ENCODE measurements at regions not wholly inside any gene's neighbourhood (a gene's known extent, or its start where the extent isn't known, plus 50 kb on each side); places are given as distances from the start of the nearest gene placed in this dataset.

DNA sequence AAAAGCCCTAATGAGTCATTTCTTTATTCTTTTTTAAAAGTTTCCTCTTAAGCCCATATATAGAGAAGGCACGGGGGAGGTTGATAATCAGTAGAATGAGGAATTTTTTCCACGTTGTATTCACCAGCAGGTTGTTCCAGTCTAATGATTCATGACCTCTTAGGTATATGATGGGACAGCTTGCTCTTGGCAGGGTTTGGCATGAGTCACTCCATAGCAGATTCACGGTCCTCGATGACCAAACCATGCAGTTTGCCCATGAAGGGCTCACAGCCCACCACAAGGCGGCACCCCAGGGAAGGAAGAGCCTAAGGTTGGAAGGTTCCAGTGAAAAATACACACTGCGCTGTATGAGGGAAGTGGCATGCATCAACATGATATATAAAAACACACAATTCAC lies 623.8 kb upstream of the DIPK2B start:
- TF ChIP-seq, protein P1, sequence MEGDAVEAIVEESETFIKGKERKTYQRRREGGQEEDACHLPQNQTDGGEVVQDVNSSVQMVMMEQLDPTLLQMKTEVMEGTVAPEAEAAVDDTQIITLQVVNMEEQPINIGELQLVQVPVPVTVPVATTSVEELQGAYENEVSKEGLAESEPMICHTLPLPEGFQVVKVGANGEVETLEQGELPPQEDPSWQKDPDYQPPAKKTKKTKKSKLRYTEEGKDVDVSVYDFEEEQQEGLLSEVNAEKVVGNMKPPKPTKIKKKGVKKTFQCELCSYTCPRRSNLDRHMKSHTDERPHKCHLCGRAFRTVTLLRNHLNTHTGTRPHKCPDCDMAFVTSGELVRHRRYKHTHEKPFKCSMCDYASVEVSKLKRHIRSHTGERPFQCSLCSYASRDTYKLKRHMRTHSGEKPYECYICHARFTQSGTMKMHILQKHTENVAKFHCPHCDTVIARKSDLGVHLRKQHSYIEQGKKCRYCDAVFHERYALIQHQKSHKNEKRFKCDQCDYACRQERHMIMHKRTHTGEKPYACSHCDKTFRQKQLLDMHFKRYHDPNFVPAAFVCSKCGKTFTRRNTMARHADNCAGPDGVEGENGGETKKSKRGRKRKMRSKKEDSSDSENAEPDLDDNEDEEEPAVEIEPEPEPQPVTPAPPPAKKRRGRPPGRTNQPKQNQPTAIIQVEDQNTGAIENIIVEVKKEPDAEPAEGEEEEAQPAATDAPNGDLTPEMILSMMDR (IDR thresholded peaks at IDR 0.05 in 2 of 3, conservative IDR thresholded peaks at IDR 0.05 in 1 of 3; ENCODE audit: insufficient read depth in 2 of 3, low read depth in 1 of 3, low read length in 3 of 3), result peak; percentile 45 to 53 (median 48)
- TF ChIP-seq, protein P2, sequence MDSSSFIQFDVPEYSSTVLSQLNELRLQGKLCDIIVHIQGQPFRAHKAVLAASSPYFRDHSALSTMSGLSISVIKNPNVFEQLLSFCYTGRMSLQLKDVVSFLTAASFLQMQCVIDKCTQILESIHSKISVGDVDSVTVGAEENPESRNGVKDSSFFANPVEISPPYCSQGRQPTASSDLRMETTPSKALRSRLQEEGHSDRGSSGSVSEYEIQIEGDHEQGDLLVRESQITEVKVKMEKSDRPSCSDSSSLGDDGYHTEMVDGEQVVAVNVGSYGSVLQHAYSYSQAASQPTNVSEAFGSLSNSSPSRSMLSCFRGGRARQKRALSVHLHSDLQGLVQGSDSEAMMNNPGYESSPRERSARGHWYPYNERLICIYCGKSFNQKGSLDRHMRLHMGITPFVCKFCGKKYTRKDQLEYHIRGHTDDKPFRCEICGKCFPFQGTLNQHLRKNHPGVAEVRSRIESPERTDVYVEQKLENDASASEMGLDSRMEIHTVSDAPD (CRISPR knock-in tag; IDR thresholded peaks at IDR 0.05), result no peak
- no peak for TF ChIP-seq NFIC (IDR thresholded peaks at IDR 0.05)
- TF ChIP-seq CREB1 (IDR thresholded peaks at IDR 0.05), result no peak
- no peak for TF ChIP-seq CREB1 (CRISPR knock-in tag; IDR thresholded peaks at IDR 0.05)
- no peak for TF ChIP-seq FOXA1 (IDR thresholded peaks at IDR 0.05; ENCODE audit: borderline replicate concordance)
- TF ChIP-seq TAF1 (IDR thresholded peaks at IDR 0.05; ENCODE audit: control insufficient read depth, extremely low read depth, insufficient read depth, low read length, severe bottlenecking), result no peak
- no peak for TF ChIP-seq RBM22 (IDR thresholded peaks at IDR 0.05; ENCODE audit: low read depth, low read length, poor library complexity, severe bottlenecking)
- no peak for TF ChIP-seq CAMTA2 (CRISPR knock-in tag; conservative IDR thresholded peaks at IDR 0.05)
